GM18909 (cell line): ENCODE measurements at regions not wholly inside any gene's neighbourhood (a gene's known extent, or its start where the extent isn't known, plus 50 kb on each side); places are given as distances from the start of the nearest gene placed in this dataset.
"Not testable (repeated sequence)": the region's sequence is repeated elsewhere in the genome, so short reads cannot be mapped to it uniquely, and the experiment has no call there.

ENCODE experiments used
- ATAC-seq: cut with Tn5 transposase; IDR thresholded peaks from one replicate; pipeline ENCODE4 v1.9.1; 2021; ENCODE audit warnings: mild to moderate bottlenecking; ENCODE audit not compliant: unreplicated experiment, poor library complexity

- ATAC-seq = not testable (repeated sequence)
These were observed 316.4 kb downstream of the CCDC74A start for GRCh38 chr2:131844044-131844443.

DNA sequence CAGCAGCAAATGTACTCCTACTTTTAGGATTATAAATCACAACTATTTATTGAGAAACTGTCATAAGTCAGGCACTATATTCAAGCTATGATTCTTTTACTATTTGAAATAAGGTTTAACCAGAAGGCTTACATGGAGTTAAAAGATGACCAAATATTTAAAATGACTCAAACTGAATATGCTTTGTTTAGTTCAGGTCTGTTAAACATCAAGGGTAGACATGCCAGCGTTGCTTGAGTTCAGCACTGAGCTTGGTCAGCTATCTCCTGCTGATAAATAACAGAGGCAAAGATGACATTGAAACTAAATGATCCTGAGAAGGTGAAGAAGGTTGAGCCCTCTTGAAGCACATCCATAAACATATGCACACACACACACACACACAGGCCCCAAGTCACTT lies 305.6 kb downstream of the ANKRD30BL start:
- ATAC-seq = not testable (repeated sequence)

- ATAC-seq = not testable (repeated sequence)
These were observed 303.6 kb downstream of the ANKRD30BL start for GRCh38 chr2:131858197-131858596.
